ENCODE measurements at regions not wholly inside any gene's neighbourhood (a gene's known extent, or its start where the extent isn't known, plus 50 kb on each side); places are given as distances from the start of the nearest gene placed in this dataset.

- no peak for TF ChIP-seq EZH2 (IDR thresholded peaks at IDR 0.05; ENCODE audit: borderline replicate concordance)
- TF ChIP-seq CTCF (IDR thresholded peaks at IDR 0.05; ENCODE audit: poor library complexity) = no peak
- no peak for TF ChIP-seq EZH2phosphoT487 (IDR thresholded peaks at IDR 0.05; ENCODE audit: low read depth, severe bottlenecking, unreplicated experiment)
Observed at GRCh38 chr1:218112862-218113261, 172.2 kb upstream of the RRP15 start.
